RKO (cell line): ENCODE measurements at regions not wholly inside any gene's neighbourhood (a gene's known extent, or its start where the extent isn't known, plus 50 kb on each side); places are given as distances from the start of the nearest gene placed in this dataset.
A peak's percentile ranks its signal among the peaks of the same experiment; 100 is the strongest.

Experiments
- DNase-seq: peaks from one replicate; pipeline ENCODE4 v3.0.0-alpha.2; 2016; ENCODE audit warnings: low spot score

DNA sequence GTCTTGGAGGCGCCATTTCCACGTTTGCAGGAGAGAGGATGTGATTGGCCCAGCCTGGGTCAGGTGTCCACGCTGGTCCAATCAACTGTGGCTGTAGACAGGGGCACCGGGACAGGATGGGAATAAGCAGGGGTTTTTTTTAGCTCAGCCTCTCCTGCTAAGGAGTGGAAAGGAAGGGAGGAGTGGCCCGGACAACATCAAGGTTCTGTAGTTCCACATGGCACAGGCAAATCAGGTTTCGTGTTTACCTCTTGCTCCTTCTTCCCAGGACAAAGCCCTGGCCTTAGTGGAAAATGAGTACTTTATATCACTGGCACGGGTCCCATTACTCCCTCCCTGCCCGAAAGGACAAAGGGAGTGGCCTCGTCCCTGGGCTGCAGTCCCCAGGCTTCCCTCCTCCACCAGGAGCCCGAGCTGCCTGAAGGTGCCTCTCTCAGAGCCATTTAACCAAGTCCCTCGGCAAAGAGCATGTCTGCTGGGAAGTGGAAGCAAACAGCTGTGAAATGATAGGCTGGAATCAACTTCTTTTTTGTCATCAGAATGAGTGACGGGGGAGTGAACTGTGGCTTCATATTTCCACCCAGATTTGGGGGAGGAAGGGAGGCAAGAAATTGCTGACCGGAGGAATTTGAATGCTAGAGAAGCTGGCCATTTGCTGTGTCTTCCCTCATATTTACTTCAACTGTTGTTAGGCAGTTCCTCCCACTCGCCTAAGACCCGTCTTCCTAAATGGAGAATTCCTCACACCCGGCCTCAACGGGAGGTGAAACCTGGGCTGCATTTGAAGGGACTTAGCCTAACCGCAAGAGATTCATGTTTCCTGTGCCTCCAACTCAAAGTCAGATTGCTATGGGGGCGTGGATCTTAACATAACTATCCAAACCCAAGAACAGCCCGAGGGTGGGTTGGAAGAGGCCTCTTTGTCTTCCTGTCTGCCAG is 84.9 kb upstream of the SLC44A3 start:
- no peak for DNase-seq

DNA sequence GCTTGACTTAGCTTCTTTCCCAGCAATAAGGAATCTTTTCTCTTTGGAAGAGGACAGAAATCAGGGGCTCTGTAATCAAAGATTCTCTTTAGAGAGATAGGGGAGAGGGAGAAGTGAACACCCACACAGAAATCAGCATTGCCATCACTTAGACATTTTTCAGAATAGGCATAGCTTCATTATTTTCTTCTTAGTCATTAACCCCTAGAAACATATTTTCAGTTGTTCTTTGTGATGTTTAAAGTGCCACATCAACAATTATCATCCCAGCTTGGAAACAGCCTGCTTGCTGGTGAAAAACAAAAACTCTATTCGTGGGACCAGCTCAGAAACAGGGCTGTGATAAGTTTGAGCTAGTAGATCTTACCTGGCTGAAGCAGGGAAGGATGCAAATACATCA is 88.3 kb upstream of the SLC44A3 start:
- DNase-seq, result no peak

DNA sequence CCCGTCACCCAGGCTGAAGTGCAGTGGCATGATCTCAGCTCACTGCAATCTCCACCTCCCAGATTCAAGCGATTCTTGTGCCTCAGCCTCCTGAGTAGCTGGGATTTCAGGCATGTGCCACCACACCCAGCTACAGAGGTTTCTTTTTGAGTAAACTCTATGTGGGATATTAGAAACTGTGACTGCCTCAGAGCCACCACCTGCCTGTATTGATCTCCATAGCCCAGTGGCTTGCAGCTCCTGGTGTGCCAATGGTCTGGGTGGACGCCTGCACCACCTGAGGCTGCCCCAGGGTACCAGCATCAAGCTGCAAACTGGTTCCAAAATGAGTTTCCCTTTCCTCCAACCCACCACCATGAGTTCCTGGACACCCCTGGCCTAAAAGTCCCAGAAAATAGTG is 89.7 kb upstream of the SLC44A3 start:
- no peak for DNase-seq

DNA sequence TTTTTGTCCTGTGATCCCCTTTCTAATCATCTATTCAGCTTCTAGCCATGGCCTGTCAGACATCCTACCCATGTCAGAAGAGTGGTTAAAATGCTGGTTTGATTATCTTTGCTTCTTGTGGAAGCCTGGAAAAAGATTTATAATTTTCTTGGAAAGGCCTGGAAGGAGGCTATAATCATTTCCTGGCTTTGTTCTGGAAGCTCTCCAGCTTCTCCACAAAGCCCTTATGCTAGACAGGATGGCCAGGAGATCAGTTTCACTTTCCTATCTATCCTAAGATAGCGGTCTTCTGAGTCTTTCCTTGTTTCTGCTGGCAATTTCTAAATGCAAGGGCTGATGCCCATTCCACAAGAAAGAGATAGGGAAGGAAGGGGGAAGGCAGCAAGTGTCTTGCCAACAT is 90.9 kb upstream of the SLC44A3 start:
- no peak for DNase-seq

DNA sequence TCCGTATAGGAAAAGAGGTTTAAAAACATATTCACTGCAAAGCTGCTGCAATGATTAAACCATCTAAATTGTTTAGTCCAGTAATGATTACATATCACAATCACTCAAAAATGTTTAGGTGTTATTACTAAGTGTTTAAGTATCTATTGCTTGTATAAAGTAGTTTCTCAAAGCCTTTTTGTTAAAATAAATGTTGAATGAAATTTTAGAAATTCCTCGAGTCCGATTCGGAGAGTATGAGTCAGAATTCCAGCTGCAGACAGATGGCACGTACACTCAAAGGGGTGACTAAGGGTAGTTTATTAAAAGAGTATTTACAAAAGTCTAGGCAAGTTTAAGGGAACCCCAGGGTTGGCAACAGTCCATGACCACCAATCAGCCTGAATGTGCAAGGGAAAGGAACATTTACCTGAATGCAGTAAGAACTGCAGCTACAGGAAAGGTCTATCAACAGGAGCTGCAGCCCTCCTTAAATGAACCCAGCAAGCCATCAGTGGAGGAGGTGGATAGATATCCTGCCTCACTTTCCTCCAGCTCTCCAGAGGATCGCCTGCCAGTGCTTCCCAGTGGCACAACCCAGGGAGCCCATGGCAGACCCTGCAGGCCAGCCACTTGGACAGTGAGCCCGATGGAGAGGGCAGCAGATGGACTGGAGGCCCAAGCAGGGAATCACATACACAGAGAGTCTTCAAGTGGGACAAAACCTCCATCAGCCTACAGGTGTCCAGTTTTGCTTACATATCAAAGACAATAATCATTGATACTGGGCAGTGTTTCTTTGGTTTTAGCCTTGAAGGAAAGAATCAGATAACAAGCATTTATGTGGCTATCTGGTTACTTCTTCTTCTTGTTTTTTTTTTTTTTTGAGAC is 92.1 kb upstream of the SLC44A3 start:
- peak; percentile 69 for DNase-seq

DNA sequence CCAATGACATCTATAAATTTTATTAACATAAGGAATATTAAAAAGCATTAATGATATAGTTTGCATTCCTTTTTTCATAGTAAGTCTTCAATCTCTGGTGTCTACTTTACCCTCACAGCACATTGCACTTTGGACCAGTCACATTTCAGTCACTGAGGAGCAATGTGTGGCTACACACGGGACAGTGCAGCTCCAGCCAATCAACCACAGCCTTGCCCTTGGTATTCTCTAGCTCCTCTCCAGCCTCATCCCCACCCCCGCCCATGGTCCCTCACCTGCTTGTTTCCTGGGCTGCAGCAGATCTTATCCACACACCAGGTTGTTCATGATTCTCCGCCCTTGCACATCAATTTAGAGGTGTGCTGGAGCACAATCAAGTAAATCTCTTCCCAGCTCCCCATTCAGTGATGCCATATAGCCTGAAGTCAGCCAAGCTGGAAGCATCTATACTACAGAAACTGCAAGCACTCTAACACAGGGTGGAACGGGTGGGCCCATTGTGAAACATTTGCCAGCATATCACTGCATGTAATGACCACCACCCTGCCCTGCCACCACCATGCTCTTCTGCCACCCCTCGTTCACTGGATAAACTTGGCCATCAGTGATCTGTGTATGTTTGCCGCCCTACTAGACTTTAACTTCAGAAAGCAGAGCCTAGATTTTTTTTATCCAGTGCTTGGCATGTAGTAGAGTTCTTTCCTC is 93.0 kb upstream of the SLC44A3 start:
- no peak for DNase-seq

DNA sequence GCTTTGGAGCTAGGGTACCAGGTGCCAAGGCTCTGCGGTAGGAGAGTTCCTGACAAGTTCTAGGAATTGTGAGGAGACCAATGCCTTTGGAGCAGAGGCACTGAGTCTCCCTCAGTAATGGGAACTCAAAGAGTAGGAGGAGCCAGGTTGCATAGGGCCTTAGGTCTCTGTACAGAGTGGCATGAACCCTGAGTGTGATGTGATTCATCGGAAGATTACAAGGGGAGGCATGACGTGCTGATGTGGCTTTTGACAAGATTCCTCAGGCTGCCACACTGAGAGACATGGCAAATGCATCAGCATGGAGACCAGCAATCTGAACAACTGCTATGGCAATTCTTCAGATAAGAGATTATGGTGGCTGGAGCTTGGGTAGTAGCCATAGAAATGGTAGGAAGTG is 94.6 kb upstream of the SLC44A3 start:
- DNase-seq, result peak; percentile 52

DNA sequence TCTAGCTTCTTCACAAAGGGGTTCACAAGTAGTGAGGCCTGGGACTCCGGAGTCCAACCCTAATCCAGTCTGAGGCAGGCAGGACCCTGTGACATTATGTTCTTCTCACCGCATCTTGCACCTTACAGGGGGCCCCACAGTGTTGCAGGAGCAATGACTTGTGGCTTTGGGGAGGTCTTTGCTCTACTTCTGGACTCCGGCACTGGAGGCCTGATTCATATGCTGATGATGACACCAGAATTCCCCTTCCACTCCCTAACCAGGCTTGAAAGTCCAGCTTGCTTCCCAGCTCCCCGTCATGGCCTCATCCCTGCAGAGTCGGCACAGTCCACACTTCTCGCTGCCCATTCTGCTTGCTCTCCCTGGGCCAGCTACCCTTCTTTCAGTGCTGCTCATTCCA is 96.3 kb upstream of the SLC44A3 start:
- DNase-seq, result no peak

DNA sequence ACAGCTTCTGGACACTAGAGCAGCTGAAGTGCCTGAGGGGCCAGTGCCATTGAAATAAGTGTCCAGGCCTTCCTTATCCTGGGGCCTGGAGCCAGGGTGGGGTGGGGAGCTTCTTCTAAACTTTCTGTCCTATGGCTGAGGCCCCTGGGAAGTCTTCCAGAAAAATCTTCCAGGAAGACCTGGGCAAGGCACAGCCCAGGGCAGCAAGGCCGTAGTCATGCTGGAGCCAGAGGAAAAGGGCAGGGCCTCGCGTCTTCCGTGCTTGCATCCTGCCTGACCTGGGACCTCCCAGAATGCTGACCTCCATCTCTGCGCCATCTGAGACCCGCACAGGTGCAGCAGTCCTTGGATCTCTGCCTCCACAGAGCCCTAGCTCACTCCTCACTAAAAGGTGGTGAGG is 96.7 kb upstream of the SLC44A3 start:
- no peak for DNase-seq

DNA sequence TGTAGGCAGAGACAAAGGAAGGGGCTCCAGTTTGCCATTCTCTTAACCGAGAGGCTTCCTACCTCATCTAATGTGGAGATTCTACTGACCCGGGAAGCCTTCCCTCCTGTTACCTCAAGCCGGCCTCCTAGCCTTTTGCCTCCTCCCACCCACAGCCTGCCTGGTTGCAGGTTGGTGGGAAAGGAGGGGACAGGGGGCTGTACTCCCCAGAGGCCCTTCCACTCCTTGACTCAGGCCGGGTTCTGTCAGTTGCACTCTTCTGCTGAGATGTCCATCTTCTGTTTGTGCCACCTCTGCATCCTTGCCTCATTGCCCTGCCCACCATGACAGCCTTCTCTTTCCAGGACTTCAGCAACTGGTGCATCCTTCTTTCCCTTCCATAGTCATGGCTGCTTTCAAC is 98.0 kb upstream of the SLC44A3 start:
- DNase-seq, result no peak

DNA sequence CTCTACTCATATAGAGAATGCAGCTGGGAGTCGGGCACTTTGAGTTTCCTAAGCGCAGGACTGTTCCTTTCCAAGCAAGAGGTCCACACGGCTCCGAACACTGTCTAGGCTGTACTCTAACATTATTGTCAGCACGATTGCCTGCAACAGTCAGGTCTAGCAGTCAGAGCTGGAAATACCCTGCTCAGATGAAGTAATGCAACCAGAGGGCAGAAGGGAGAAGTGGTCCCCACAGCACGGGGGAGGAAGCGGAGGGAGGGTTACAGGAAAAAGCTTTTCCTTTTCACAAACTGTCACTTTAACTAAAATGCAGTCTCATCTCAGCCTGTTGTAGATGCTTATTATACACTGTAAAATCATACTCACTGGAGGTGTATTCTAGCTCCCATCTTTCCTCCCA is 98.9 kb upstream of the SLC44A3 start:
- no peak for DNase-seq

DNA sequence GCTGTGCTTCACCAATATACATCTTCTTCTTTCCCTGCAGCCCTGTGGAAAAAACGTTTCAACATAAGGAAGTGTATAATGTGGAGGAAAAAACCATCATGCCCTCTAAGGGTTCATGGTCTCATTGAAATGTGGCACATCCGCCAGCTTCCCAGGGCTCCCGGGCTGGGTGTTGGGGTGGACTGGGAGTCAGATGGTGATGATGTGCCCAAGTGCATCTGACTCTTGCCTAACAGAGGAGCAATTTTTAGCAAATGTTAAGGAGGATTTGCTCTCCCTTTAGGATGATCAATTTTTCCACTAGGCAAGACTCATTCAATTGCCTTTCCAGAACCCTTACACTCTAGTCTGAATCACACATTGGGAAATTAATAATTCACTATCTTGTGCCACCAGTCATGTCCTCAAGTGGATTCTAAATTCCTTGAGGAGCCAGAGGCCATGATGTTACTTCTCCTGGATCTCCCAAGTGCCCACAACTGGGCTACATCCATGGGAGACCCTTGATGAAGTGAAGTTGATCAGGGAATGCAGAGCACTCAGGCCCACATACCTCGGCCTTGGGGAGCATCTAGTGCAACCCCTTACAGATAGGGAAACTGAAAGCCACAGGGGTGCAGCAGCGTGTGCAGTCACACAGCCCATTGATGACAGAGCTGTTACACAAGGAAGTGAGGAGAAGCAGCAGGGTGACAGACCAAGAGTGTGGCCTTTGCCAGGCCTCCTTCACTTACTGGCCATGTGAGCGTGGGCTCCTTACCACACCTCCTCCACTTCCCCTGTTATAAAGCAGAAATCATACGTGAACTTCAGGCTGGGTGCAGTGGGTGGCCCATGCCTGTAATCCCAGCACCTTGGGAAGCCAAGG is 100.0 kb upstream of the SLC44A3 start:
- DNase-seq, result no peak

DNA sequence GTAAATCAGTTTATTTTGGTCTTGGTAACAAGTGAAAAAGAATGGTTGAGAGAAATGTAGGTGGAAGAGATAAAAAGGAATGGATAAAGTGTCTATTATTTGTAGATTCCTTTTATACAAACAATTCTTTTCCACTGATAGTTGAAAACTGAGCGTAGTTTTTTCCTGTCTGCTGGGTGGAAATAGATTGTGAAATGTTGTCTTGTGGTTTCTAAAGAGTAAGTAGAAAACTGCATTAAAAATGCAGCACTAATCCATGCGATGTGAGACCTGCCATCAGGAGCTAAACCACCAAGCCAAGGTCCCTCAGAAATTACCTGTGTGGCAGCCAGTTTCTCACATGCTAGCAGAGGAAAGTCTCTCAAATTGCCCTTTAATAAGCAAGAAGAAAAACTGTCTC is 103.2 kb upstream of the SLC44A3 start:
- DNase-seq, result no peak

DNA sequence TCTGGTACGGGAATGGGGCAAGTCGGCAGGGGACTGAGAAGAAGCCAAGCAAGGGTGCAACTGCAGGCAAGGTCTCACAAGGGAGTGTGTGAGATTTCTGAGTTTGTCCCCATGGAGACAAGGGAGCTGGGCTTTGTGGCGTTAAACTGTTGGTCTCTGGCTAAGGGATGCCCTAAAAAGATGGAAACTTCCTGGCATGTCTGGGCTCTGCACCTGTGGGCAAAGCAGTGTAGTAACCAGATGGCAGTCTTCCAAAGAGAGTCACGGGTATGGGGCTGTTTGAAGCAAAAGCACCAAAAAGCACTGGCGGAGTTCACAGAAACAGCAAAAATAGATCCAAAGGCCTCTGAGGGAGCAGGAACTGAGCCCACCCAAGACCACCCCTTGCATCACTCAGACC is 104.8 kb upstream of the SLC44A3 start:
- DNase-seq, result no peak

DNA sequence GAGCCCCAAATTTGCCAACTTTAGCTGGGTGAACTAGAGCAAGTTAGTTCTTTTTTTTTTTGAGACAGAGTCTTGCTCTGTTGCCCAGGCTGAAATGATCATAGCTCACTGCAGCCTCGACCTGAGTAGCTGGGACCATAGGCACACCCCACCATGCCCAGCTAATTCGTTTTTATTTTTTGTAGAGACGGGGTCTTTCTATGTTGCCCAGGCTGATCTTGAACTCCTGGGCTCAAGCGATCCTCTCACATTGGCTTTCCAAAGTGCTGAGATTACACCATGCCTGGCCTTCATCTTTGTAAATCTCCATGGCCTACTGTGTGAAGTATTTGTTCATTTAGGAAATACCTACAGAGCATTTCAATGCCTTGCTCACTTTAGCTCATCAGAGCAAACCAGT is 105.6 kb upstream of the SLC44A3 start:
- no peak for DNase-seq

DNA sequence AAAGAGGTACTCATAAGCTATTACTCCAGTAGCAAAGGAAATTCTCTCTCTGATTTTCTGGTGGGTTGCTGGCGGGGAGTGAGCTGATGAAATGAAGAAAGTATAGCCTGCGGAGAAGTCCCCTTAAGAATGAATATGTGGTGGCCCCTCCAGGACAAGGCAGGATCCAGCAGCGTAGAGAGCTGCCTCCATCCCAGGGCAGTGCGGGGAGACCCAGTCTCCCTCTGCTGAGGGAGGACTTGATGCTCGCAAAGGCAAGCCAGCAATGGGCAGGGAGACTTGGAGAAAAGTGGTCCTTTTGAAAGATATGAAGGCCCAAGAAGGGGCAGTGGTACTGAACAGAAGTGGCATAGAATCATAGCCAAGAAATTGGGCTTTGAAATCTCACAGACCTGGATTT is 106.0 kb upstream of the SLC44A3 start:
- DNase-seq, result no peak

DNA sequence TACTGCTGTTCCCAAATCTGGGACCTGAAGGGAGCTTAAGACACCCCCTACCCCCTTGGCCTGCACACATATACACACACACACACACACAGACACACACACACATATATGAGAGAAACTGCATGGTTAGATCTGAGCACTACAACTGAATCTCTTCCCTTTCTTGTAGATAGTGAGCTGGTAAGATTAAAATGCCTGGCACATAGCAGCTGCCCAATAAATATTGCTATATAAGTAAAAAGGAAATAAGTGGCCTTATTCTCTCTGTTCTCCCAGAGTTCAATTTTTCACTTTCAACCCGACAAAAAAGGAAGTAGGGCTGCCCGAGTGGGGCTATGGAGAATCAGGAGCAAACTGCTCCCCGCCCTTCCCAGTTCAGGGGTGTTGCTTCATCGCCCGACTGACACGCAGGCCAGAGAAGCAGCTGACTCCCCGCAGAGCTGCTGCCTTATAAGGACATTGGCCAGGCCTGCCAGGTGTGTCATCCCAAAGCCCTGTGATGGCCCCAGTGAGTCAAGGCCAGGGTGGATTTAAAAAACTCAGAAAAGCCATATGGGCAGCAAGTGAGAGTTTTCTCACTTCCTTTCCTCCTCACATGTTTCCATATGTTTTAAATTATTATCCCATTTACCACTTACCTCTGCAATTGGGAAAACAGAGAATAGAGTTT is 106.5 kb upstream of the SLC44A3 start:
- DNase-seq, result peak; percentile 93

DNA sequence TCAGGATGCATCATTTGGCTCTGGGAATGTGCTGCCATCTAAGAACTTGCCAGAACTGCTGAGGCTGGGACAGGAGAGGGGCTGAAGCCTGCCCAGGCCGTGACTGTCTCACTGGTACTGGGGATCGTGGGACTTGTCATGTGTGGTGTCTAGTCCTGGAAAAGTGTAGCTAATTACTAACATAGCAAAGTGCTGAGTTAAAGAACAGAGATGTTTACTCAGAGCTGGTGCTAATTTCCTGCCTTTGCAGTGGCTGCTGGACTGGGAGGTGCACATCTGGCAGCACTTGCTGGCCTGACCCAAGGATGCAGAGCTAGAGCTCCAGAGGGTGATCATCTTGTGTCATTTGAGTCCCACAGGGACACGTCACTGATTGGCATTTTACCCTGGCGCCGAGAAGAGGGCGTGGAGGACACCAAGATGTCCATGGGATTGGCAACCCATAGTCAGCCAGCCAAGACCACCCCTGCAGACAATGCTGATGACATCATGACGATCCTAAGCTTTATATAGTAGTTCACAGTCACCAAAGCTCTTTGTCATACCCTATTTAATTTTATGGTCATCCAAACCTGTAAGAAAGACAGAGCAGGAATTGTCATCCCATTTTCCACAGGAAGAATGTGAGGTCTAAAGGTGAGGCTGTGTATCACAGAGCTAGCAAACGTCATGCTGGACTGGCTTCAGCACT is 110.1 kb upstream of the SLC44A3 start:
- DNase-seq, result no peak

DNA sequence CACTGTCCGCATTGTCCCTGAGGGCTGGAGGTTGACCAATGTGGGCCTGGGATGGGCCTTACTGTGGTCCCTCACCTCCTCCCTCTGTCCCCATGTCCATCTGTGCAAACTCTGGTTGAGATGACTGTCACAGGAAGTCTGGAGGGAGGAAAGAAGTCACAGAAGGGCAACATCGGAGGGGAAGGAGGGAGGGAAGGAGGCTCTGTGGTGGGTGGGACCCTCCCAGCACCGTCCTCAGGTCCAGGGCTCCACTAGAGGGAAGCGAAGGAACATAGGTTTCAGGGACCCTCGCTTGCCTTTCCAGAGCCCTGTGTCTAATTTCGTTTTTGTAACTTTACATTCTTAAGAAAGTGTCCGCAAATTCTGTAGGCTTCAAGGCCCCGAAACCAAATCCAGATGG is 111.3 kb upstream of the SLC44A3 start:
- DNase-seq, result no peak

DNA sequence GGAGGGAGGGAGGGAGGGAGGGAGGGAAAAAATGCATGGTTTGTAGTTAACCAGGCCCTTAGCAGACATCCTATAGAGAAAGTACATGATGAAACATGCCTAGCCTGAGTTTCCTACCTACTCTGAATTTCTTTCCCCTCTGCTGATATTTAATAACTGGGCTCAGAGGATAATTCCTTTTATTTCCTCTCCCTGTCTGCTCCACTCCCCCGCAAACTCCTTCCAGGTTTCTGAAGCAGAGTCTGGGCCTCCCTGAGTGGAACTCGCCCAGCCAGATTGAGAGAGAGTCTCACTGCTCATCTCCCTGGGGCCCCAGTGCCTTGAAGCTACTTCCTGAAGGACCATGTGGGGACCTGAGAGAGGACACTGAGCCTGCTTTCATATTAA is 111.9 kb upstream of the SLC44A3 start:
- DNase-seq, result no peak
